Nephron (organoid): ENCODE measurements at regions not wholly inside any gene's neighbourhood (a gene's known extent, or its start where the extent isn't known, plus 50 kb on each side); places are given as distances from the start of the nearest gene placed in this dataset.

Source experiments
- H3K27ac Mint-ChIP-seq, 3 experiments: 2 replicates each; pipeline ENCODE4 v1.8.0; 2020; ENCODE audit warnings: mixed read lengths in 3 of 3, mild to moderate bottlenecking in 2 of 3, moderate library complexity in 1 of 3
- H3K27me3 Mint-ChIP-seq: 2 replicates; pipeline ENCODE4 v1.8.0; 2021; ENCODE audit warnings: low read depth, mild to moderate bottlenecking, moderate library complexity, mixed read lengths
- H3K36me3 Mint-ChIP-seq: 2 replicates; pipeline ENCODE4 v1.8.0; 2020; ENCODE audit warnings: low read depth, mixed read lengths
- H3K4me1 Mint-ChIP-seq: 2 replicates; pipeline ENCODE4 v1.8.0; 2020; ENCODE audit warnings: mixed read lengths
- H3K4me3 Mint-ChIP-seq, 3 experiments: 2 replicates each; pipeline ENCODE4 v1.8.0; 2020; ENCODE audit warnings: mild to moderate bottlenecking in 3 of 3, mixed read lengths in 3 of 3, moderate library complexity in 2 of 3
- H3K9me3 Mint-ChIP-seq: 2 replicates; pipeline ENCODE4 v1.8.0; 2020; ENCODE audit warnings: mixed read lengths
- TF ChIP-seq, protein P1 (sequence below), 3 experiments: fragments of 200-600 bp; sonication (generic); IDR thresholded peaks; one replicate each; pipeline ENCODE4 v1.5.0; 2021; ENCODE audit warnings: antibody characterized with exemption in 3 of 3; ENCODE audit not compliant: unreplicated experiment in 3 of 3

- H3K4me3 Mint-ChIP-seq, result no peak overlapping the region
- peaks cover 6% of the 10 kb centered on the region for H3K27me3 Mint-ChIP-seq
- no peak overlapping the region for H3K27ac Mint-ChIP-seq
- TF ChIP-seq, protein P1, sequence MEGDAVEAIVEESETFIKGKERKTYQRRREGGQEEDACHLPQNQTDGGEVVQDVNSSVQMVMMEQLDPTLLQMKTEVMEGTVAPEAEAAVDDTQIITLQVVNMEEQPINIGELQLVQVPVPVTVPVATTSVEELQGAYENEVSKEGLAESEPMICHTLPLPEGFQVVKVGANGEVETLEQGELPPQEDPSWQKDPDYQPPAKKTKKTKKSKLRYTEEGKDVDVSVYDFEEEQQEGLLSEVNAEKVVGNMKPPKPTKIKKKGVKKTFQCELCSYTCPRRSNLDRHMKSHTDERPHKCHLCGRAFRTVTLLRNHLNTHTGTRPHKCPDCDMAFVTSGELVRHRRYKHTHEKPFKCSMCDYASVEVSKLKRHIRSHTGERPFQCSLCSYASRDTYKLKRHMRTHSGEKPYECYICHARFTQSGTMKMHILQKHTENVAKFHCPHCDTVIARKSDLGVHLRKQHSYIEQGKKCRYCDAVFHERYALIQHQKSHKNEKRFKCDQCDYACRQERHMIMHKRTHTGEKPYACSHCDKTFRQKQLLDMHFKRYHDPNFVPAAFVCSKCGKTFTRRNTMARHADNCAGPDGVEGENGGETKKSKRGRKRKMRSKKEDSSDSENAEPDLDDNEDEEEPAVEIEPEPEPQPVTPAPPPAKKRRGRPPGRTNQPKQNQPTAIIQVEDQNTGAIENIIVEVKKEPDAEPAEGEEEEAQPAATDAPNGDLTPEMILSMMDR (IDR thresholded peaks at IDR 0.05; ENCODE audit: unreplicated experiment in 3 of 3), result no peak
- H3K9me3 Mint-ChIP-seq, result peaks cover 8% of the 10 kb centered on the region
- no peaks in the 10 kb centered on the region for H3K36me3 Mint-ChIP-seq
- H3K4me1 Mint-ChIP-seq, result no peaks in the 10 kb centered on the region
These were observed 1151.0 kb downstream of the BCL11B start for GRCh38 chr14:98120831-98121464.

GRCh38 chr14:98122527-98122926, 1149.5 kb downstream of the BCL11B start:
- peaks cover 4% of the 10 kb centered on the region for H3K27me3 Mint-ChIP-seq
- TF ChIP-seq, protein P1 (IDR thresholded peaks at IDR 0.05; ENCODE audit: unreplicated experiment in 3 of 3), result no peak
- H3K9me3 Mint-ChIP-seq, result peaks cover 8% of the 10 kb centered on the region
- no peaks in the 10 kb centered on the region for H3K4me1 Mint-ChIP-seq
- no peak overlapping the region for H3K27ac Mint-ChIP-seq
- no peak overlapping the region for H3K4me3 Mint-ChIP-seq
- no peaks in the 10 kb centered on the region for H3K36me3 Mint-ChIP-seq

- Mint-ChIP-seq H3K27me3 (peaks cover 27% of the 10 kb centered on the region), H3K36me3 (no peaks in the 10 kb centered on the region), H3K4me1 (peaks cover 14% of the 10 kb centered on the region), H3K4me3 (no peak overlapping the region), H3K27ac (no peak overlapping the region), H3K9me3 (no peaks in the 10 kb centered on the region)
- TF ChIP-seq, protein P1 (IDR thresholded peaks at IDR 0.05; ENCODE audit: unreplicated experiment in 3 of 3), result no peak
These were observed 1141.3 kb downstream of the BCL11B start for GRCh38 chr14:98130691-98131090.

- no peaks in the 10 kb centered on the region for H3K36me3 Mint-ChIP-seq
- TF ChIP-seq, protein P1 (IDR thresholded peaks at IDR 0.05; ENCODE audit: unreplicated experiment in 3 of 3), result no peak
- H3K4me1 Mint-ChIP-seq, result peaks cover 18% of the 10 kb centered on the region
- H3K9me3 Mint-ChIP-seq, result no peaks in the 10 kb centered on the region
- no peak overlapping the region for H3K27ac Mint-ChIP-seq
- H3K4me3 Mint-ChIP-seq, result no peak overlapping the region
- H3K27me3 Mint-ChIP-seq, result peaks cover 33% of the 10 kb centered on the region
These were observed 1140.6 kb downstream of the BCL11B start for GRCh38 chr14:98131406-98131805.

DNA sequence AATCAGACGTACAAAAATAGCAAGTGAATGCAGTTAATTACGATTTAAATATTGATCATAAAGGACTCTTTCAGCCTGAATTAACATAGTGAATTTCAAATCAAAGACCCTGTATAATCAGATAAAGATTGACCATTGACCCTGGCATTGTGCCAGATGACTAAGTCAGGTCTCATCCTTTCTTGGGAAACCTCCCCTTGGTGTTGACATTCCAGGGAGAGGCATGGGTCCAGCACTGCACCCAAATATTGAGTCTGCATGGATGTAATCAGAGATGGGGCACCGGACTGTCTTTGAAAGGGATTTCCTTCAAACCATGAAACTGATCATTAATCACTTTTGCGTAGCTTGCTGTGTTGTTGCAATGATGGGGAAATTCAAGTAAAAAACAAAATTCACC, 1138.2 kb downstream of the BCL11B start:
- Mint-ChIP-seq H3K4me1 (peaks cover 42% of the 10 kb centered on the region), H3K4me3 (no peak overlapping the region), H3K9me3 (no peaks in the 10 kb centered on the region), H3K36me3 (no peaks in the 10 kb centered on the region), H3K27ac (no peak overlapping the region), H3K27me3 (peaks cover 46% of the 10 kb centered on the region)
- TF ChIP-seq, protein P1 (IDR thresholded peaks at IDR 0.05; ENCODE audit: unreplicated experiment in 3 of 3), result no peak
